Trophoblast cell (in vitro differentiated cells and primary cell): ENCODE measurements at regions not wholly inside any gene's neighbourhood (a gene's known extent, or its start where the extent isn't known, plus 50 kb on each side); places are given as distances from the start of the nearest gene placed in this dataset.
"Not testable (repeated sequence)": the region's sequence is repeated elsewhere in the genome, so short reads cannot be mapped to it uniquely, and the experiment has no call there.

Source experiments
- DNase-seq, 2 donors: peaks; one replicate each; pipeline ENCODE4 v3.0.0-alpha.2; 2016
- H2AFZ ChIP-seq: 2 replicates; pipeline ENCODE4 v1.6.1; 2013; ENCODE audit warnings: low read length, moderate library complexity, mild to moderate bottlenecking; ENCODE audit not compliant: insufficient read depth, poor library complexity
- H2AK5ac ChIP-seq: 2 replicates; pipeline ENCODE4 v1.6.1; 2013; ENCODE audit warnings: mild to moderate bottlenecking, low read length
- H2BK120ac ChIP-seq: 2 replicates; pipeline ENCODE4 v1.6.1; 2013; ENCODE audit warnings: low read length, mild to moderate bottlenecking, moderate library complexity; ENCODE audit not compliant: insufficient read depth, poor library complexity
- H2BK12ac ChIP-seq: 2 replicates; pipeline ENCODE4 v1.6.1; 2013; ENCODE audit warnings: mild to moderate bottlenecking, low read length, moderate library complexity
- H2BK5ac ChIP-seq: 2 replicates; pipeline ENCODE4 v1.6.1; 2013; ENCODE audit warnings: low read length, low read depth, moderate library complexity, mild to moderate bottlenecking; ENCODE audit not compliant: poor library complexity
- H3K14ac ChIP-seq: 2 replicates; pipeline ENCODE4 v1.6.1; 2013; ENCODE audit warnings: mild to moderate bottlenecking, low read length
- H3K18ac ChIP-seq: 2 replicates; pipeline ENCODE4 v1.6.1; 2013; ENCODE audit warnings: mild to moderate bottlenecking, low read length
- H3K23ac ChIP-seq: 2 replicates; pipeline ENCODE4 v1.6.1; 2013; ENCODE audit warnings: low read length
- H3K27ac ChIP-seq: 2 replicates; pipeline ENCODE4 v1.5.1; 2013; ENCODE audit warnings: low read depth, mild to moderate bottlenecking, inconsistent platforms, low read length, moderate library complexity
- H3K27me3 ChIP-seq: 2 replicates; pipeline ENCODE4 v1.6.1; 2013; ENCODE audit warnings: inconsistent platforms, mild to moderate bottlenecking, low read length, moderate library complexity; ENCODE audit not compliant: insufficient read depth
- H3K36me3 ChIP-seq, 2 experiments: 1 replicate in 1 of 2; 2 replicates in 1 of 2; pipeline ENCODE4 v1.6.1; 2013; ENCODE audit warnings: low read length in 2 of 2, mild to moderate bottlenecking in 2 of 2, moderate library complexity in 1 of 2; ENCODE audit not compliant: insufficient read depth in 2 of 2, control insufficient read depth in 1 of 2
- H3K4ac ChIP-seq: 2 replicates; pipeline ENCODE4 v1.6.1; 2013; ENCODE audit warnings: low read depth, mild to moderate bottlenecking, low read length, moderate library complexity
- H3K4me1 ChIP-seq, 2 experiments: 1 replicate in 1 of 2; 2 replicates in 1 of 2; pipeline ENCODE4 v1.6.1; 2013; ENCODE audit warnings: low read length in 2 of 2, mild to moderate bottlenecking in 2 of 2, moderate library complexity in 1 of 2; ENCODE audit not compliant: insufficient read depth in 2 of 2, control insufficient read depth in 1 of 2
- H3K4me2 ChIP-seq: 2 replicates; pipeline ENCODE4 v1.6.1; 2013; ENCODE audit warnings: inconsistent platforms, mild to moderate bottlenecking, low read length, moderate library complexity
- H3K4me3 ChIP-seq: 2 replicates; pipeline ENCODE4 v1.5.1; 2013; ENCODE audit warnings: mild to moderate bottlenecking, low read depth, low read length, inconsistent platforms
- H3K79me1 ChIP-seq: one replicate; pipeline ENCODE4 v1.6.1; 2013; ENCODE audit warnings: low read length
- H3K79me2 ChIP-seq: 2 replicates; pipeline ENCODE4 v1.6.1; 2013; ENCODE audit warnings: low read length, mild to moderate bottlenecking; ENCODE audit not compliant: control insufficient read depth, insufficient read depth, poor library complexity
- H3K9ac ChIP-seq: 2 replicates; pipeline ENCODE4 v1.6.1; 2013; ENCODE audit warnings: mild to moderate bottlenecking, low read length
- H3K9me3 ChIP-seq: 2 replicates; pipeline ENCODE4 v1.6.1; 2013; ENCODE audit warnings: low read depth, mild to moderate bottlenecking, control low read depth, inconsistent platforms, low read length; ENCODE audit not compliant: insufficient read depth
- H4K12ac ChIP-seq: 2 replicates; pipeline ENCODE4 v1.6.1; 2013; ENCODE audit warnings: low read depth, mild to moderate bottlenecking, low read length, moderate library complexity
- H4K8ac ChIP-seq: 2 replicates; pipeline ENCODE4 v1.6.1; 2013; ENCODE audit warnings: low read depth, mild to moderate bottlenecking, low read length, moderate library complexity
- H4K91ac ChIP-seq: one replicate; pipeline ENCODE4 v1.6.1; 2013; ENCODE audit warnings: low read depth, mild to moderate bottlenecking, low read length, moderate library complexity
- WGBS: extraction: QIAGEN DNeasy Blood & Tissue Kit; methylation state at CpG from one replicate; pipeline ENCODE4 v1.1.7; 2013; ENCODE audit warnings: missing lambda C conversion rate; ENCODE audit not compliant: insufficient read length, insufficient coverage; ENCODE audit errors: extremely low coverage; 5-methylcytosine and 5-hydroxymethylcytosine counted together

DNA sequence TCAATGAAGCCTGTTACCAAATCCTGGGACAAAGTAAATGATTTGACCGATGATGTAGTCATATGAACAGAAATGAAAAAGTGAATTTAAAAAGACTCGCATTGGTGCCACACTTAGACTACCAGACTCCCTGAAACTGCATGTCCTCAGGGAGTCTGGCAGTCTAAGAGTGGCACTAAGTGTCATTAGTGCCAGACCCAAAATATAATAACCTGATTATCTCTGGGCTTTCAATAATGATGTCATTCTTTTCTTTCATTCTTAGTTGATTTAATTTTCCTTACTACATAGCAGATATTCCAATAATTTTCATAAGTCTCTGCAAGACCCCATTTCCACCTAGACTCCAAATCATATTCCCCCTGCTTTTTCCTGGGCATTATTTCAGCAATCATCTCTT lies 59.0 kb downstream of the OR2K2 start:
- H2BK5ac ChIP-seq, result no peak overlapping the region
- no CpG with 5 or more reads among the region's 2 CpGs for WGBS
- no peak overlapping the region for H3K4me3 ChIP-seq
- no peaks in the 10 kb centered on the region for H3K4me1 ChIP-seq
- H3K27me3 ChIP-seq, result no peaks in the 10 kb centered on the region
- H4K8ac ChIP-seq, result no peak overlapping the region
- H3K79me2 ChIP-seq, result no peaks in the 10 kb centered on the region
- H3K18ac ChIP-seq, result no peak overlapping the region
- H3K9ac ChIP-seq, result no peak overlapping the region
- no peaks in the 10 kb centered on the region for H3K79me1 ChIP-seq
- no peak overlapping the region for H4K91ac ChIP-seq
- no peak overlapping the region for H3K23ac ChIP-seq
- H3K4me2 ChIP-seq, result no peak overlapping the region
- H2AK5ac ChIP-seq, result no peak overlapping the region
- H4K12ac ChIP-seq, result no peak overlapping the region
- no peak for DNase-seq
- no peak overlapping the region for H2BK12ac ChIP-seq
- no peak overlapping the region for H2BK120ac ChIP-seq
- H3K9me3 ChIP-seq, result peaks cover under 1% of the 10 kb centered on the region
- no peak overlapping the region for H3K14ac ChIP-seq
- H3K27ac ChIP-seq, result no peak overlapping the region
- H2AFZ ChIP-seq, result no peak overlapping the region
- no peak overlapping the region for H3K4ac ChIP-seq
- H3K36me3 ChIP-seq, result no peaks in the 10 kb centered on the region

GRCh38 chr9:111266024-111266423 lies 64.0 kb downstream of the OR2K2 start:
- H3K9me3 ChIP-seq, H3K9ac ChIP-seq, H3K14ac ChIP-seq, H2BK12ac ChIP-seq, H2BK120ac ChIP-seq, H4K12ac ChIP-seq, H4K91ac ChIP-seq, H3K27me3 ChIP-seq, H4K8ac ChIP-seq, H3K4me1 ChIP-seq, H3K27ac ChIP-seq, H3K23ac ChIP-seq, H3K4me3 ChIP-seq, H2BK5ac ChIP-seq, H3K4ac ChIP-seq, H2AK5ac ChIP-seq, H2AFZ ChIP-seq, H3K18ac ChIP-seq, DNase-seq, H3K36me3 ChIP-seq, H3K79me2 ChIP-seq, H3K4me2 ChIP-seq, H3K79me1 ChIP-seq: not testable (repeated sequence)
- WGBS, result no CpG with 5 or more reads among the region's 5 CpGs

- Histone ChIP-seq H3K23ac (no peak overlapping the region), H3K79me1 (no peaks in the 10 kb centered on the region), H3K9ac (no peak overlapping the region), H3K18ac (no peak overlapping the region), H2AK5ac (no peak overlapping the region), H3K27me3 (no peaks in the 10 kb centered on the region), H4K12ac (no peak overlapping the region), H3K27ac (no peak overlapping the region), H3K36me3 (no peaks in the 10 kb centered on the region), H3K9me3 (peaks cover 6% of the 10 kb centered on the region), H3K79me2 (no peaks in the 10 kb centered on the region), H2AFZ (no peak overlapping the region), H3K14ac (no peak overlapping the region), H4K91ac (no peak overlapping the region), H3K4me3 (no peak overlapping the region), H2BK5ac (no peak overlapping the region), H4K8ac (no peak overlapping the region), H3K4ac (no peak overlapping the region), H3K4me2 (peak overlapping the region; percentile 23), H2BK12ac (no peak overlapping the region), H3K4me1 (no peaks in the 10 kb centered on the region), H2BK120ac (no peak overlapping the region)
- WGBS, result no CpG with 5 or more reads among the region's 7 CpGs
- DNase-seq, result no peak
Observed at GRCh38 chr9:111263116-111263515, 66.9 kb downstream of the OR2K2 start.

GRCh38 chr9:111258875-111259271 lies 71.2 kb downstream of the OR2K2 start:
- no peak overlapping the region for H4K12ac ChIP-seq
- no peak overlapping the region for H3K9ac ChIP-seq
- no peak overlapping the region for H2AFZ ChIP-seq
- no peaks in the 10 kb centered on the region for H3K79me1 ChIP-seq
- no peak overlapping the region for H3K4me2 ChIP-seq
- H2AK5ac ChIP-seq, result no peak overlapping the region
- no CpG with 5 or more reads among the region's 1 CpG for WGBS
- no peaks in the 10 kb centered on the region for H3K27me3 ChIP-seq
- no peaks in the 10 kb centered on the region for H3K9me3 ChIP-seq
- no peak overlapping the region for H3K23ac ChIP-seq
- no peak overlapping the region for H4K8ac ChIP-seq
- no peaks in the 10 kb centered on the region for H3K36me3 ChIP-seq
- H3K4me3 ChIP-seq, result no peak overlapping the region
- H3K14ac ChIP-seq, result no peak overlapping the region
- no peak overlapping the region for H2BK12ac ChIP-seq
- H3K4me1 ChIP-seq, result no peaks in the 10 kb centered on the region
- no peaks in the 10 kb centered on the region for H3K79me2 ChIP-seq
- no peak overlapping the region for H3K4ac ChIP-seq
- H3K27ac ChIP-seq, result no peak overlapping the region
- no peak overlapping the region for H4K91ac ChIP-seq
- DNase-seq, result no peak
- H2BK5ac ChIP-seq, result no peak overlapping the region
- H2BK120ac ChIP-seq, result no peak overlapping the region
- no peak overlapping the region for H3K18ac ChIP-seq
